GM12878 (cell line): ENCODE measurements at regions not wholly inside any gene's neighbourhood (a gene's known extent, or its start where the extent isn't known, plus 50 kb on each side); places are given as distances from the start of the nearest gene placed in this dataset.
"Not testable (repeated sequence)": the region's sequence is repeated elsewhere in the genome, so short reads cannot be mapped to it uniquely, and the experiment has no call there.

ENCODE experiments used
- ATAC-seq: fragments of 200-7000 bp; cut with Tn5 transposase; 3 replicates; pipeline ENCODE4 v1.9.1; 2020; ENCODE audit warnings: mild to moderate bottlenecking, moderate library complexity
- BruUV-seq: library from RNA; stranded (reverse); fragments of 400-500 nt; replicated peaks from 2 replicates; lab custom pipeline; 2021; lab: Mats Ljungman, UMichigan
- CTCF ChIA-PET: fragments of 300-600 bp; sonication (Branson Sonifier 250); formaldehyde crosslinking; extraction: SDS; loops from one replicate; lab custom pipeline; 2021; ENCODE audit warnings: inconsistent platforms; lab: Yijun Ruan, JAX
- POLR2A ChIA-PET: fragments of 350-600 bp; formaldehyde crosslinking; extraction: SDS; loops from one replicate; lab custom pipeline; 2021; ENCODE audit warnings: inconsistent platforms; lab: Charles Lee
- RAD21 ChIA-PET: fragments of 300-600 bp; sonication (Branson Sonifier 250); formaldehyde crosslinking; loops from one replicate; lab custom pipeline; 2023; ENCODE audit warnings: antibody characterized with exemption; ENCODE audit not compliant: unreplicated experiment; lab: Charles Lee
- SMC1A ChIA-PET: fragments of 300-600 bp; sonication (Branson Sonifier 250); formaldehyde crosslinking; loops from one replicate; lab custom pipeline; 2023; ENCODE audit not compliant: unreplicated experiment, uncharacterized antibody; lab: Charles Lee
- DNase-seq: peaks from one replicate; pipeline ENCODE4 v3.0.0-alpha.2; 2011; ENCODE audit warnings: low read depth, low spot score
- FAIRE-seq: peaks from 3 replicates; lab custom pipeline; 2011; peaks lifted over from hg19 to GRCh38; lab: Jason Lieb, UNC
- H2AFZ ChIP-seq: 2 replicates; pipeline ENCODE4 v1.6.0; 2011; ENCODE audit warnings: low read depth, low read length, control low read depth; ENCODE audit not compliant: control insufficient read depth
- H3K27ac ChIP-seq: 2 replicates; pipeline ENCODE4 v1.5.1; 2011; ENCODE audit warnings: control low read depth; ENCODE audit not compliant: control insufficient read depth, insufficient read depth
- H3K27me3 ChIP-seq, 2 experiments: replicated peaks in 1 of 2; 2 replicates each; pipeline versions ENCODE4 v1.6.0 to v1.6.1; 2011; ENCODE audit warnings: low read length in 1 of 2; ENCODE audit not compliant: control insufficient read depth in 2 of 2, insufficient read depth in 2 of 2
- H3K36me3 ChIP-seq, 2 experiments: 2 replicates each; pipeline ENCODE4 v1.5.1; 2011; ENCODE audit warnings: low read length in 1 of 2; ENCODE audit not compliant: control insufficient read depth in 2 of 2, insufficient read depth in 2 of 2
- H3K4me1 ChIP-seq: 2 replicates; pipeline ENCODE4 v1.6.1; 2011; ENCODE audit warnings: mild to moderate bottlenecking, low read length, moderate library complexity, mixed read lengths; ENCODE audit not compliant: control insufficient read depth, insufficient read depth
- H3K4me2 ChIP-seq: 2 replicates; pipeline ENCODE4 v1.6.0; 2011; ENCODE audit warnings: control low read depth; ENCODE audit not compliant: control insufficient read depth, insufficient read depth
- H3K4me3 ChIP-seq: fragments of 200-600 bp; sonication (generic); 2 replicates; pipeline ENCODE4 v1.5.1; 2016
- H3K79me2 ChIP-seq: 2 replicates; pipeline ENCODE4 v1.6.0; 2011; ENCODE audit warnings: low read length; ENCODE audit not compliant: control insufficient read depth, insufficient read depth
- H3K9ac ChIP-seq: 2 replicates; pipeline ENCODE4 v1.8.0; 2011; ENCODE audit warnings: low read length, control low read depth, mixed read lengths; ENCODE audit not compliant: control insufficient read depth, insufficient read depth
- H3K9me3 ChIP-seq: replicated peaks from 3 replicates; pipeline ENCODE4 v1.5.1; 2011; ENCODE audit warnings: mild to moderate bottlenecking, low read length; ENCODE audit not compliant: control insufficient read depth, insufficient read depth
- H4K20me1 ChIP-seq: 2 replicates; pipeline ENCODE4 v1.6.0; 2011; ENCODE audit not compliant: control insufficient read depth, insufficient read depth
- JUNB ChIP-seq: IDR thresholded peaks from 2 replicates; pipeline ENCODE4 v1.6.1; 2016; ENCODE audit warnings: antibody characterized with exemption, mild to moderate bottlenecking
- WGBS: methylation state at CpG from one replicate; pipeline ENCODE4 v1.1.6; 2016; ENCODE audit warnings: low lambda C conversion rate; ENCODE audit not compliant: insufficient replicate concordance, insufficient coverage; ENCODE audit errors: missing lambda C conversion rate; 5-methylcytosine and 5-hydroxymethylcytosine counted together
- in situ Hi-C: fragments of 300-500 bp; cut with MboI; formaldehyde crosslinking; loops from 9 replicates; pipeline ENCODE4 v1.14.3; 2018; ENCODE audit warnings: mixed read lengths
- intact Hi-C: fragments of 100-400 bp; cut with micrococcal nuclease; formaldehyde crosslinking; loops from one replicate; pipeline ENCODE4 v1.14.2; 2022; ENCODE audit not compliant: unreplicated experiment

DNA sequence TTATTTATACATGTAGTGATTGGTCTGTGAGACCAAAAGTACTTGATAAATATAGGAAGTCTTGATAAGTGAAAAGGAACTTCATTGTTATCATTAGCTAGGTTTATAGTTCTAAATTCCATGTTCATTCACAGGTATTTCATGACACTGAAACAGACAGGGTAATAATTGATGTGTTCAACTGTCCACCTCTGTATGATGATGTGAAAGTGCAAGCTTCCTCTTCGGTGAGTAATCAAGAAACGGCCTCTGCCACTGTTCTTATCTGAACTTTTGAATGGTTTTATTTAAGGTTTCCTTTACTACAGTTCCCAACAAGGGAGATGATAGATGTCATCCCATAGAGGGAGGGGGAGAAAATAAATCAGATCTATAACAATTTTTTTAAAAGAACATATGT is 59.3 kb upstream of the HNRNPA1L2 start:
- H3K4me3 ChIP-seq, H3K4me1 ChIP-seq, BruUV-seq, H2AFZ ChIP-seq, H3K27me3 ChIP-seq, in situ Hi-C loops, H3K27ac ChIP-seq, H3K79me2 ChIP-seq, SMC1A ChIA-PET, H4K20me1 ChIP-seq, H3K4me2 ChIP-seq, intact Hi-C loops, POLR2A ChIA-PET, H3K9ac ChIP-seq, H3K36me3 ChIP-seq, RAD21 ChIA-PET, DNase-seq, H3K9me3 ChIP-seq: not testable (repeated sequence)
- WGBS, result 2% methylated on average over 2 of the region's 2 CpGs
- ATAC-seq (peak; percentile 97), FAIRE-seq (peak; percentile 91)
- CTCF ChIA-PET, result interaction anchor here (1.7 kb wide), 1 partner anchor 226 kb away, joined by 4 read pairs; no protein-coding TSS in a partner anchor
- TF ChIP-seq JUNB, result 0 out of 2 replicates have a peak, but pooled peaks have one; percentile 15
